Thoracic aorta (tissue), 2 donors: ENCODE measurements at regions not wholly inside any gene's neighbourhood (a gene's known extent, or its start where the extent isn't known, plus 50 kb on each side); places are given as distances from the start of the nearest gene placed in this dataset.

Source experiments
- ATAC-seq: fragments of 150-250 bp; one replicate; pipeline ENCODE4 v1.8.0; 2017; ENCODE audit warnings: low read depth; ENCODE audit not compliant: insufficient number of reproducible peaks, low FRiP score
- DNase-seq: peaks from one replicate; pipeline ENCODE4 v3.0.0-alpha.2; 2020; ENCODE audit warnings: low spot score
- H3K27ac ChIP-seq, 2 donors: fragments of 200-600 bp; sonication (generic); 1 replicate in 1 of 2; 2 replicates in 1 of 2; pipeline ENCODE4 v1.5.1; 2016; ENCODE audit warnings: mild to moderate bottlenecking in 2 of 2, moderate library complexity in 2 of 2
- H3K27me3 ChIP-seq: fragments of 200-600 bp; sonication (generic); replicated peaks from 2 replicates; pipeline ENCODE4 v1.6.0; 2016; ENCODE audit warnings: mild to moderate bottlenecking; ENCODE audit not compliant: insufficient read depth
- H3K36me3 ChIP-seq: fragments of 200-600 bp; sonication (generic); one replicate; pipeline ENCODE4 v1.5.1; 2016
- H3K4me1 ChIP-seq, 2 donors: fragments of 200-600 bp; sonication (generic); 1 replicate in 1 of 2; 2 replicates in 1 of 2; pipeline versions ENCODE4 v1.5.1 to v1.6.0; 2016; ENCODE audit warnings: low read depth in 2 of 2, mild to moderate bottlenecking in 1 of 2; ENCODE audit not compliant: control insufficient read depth in 1 of 2
- H3K4me3 ChIP-seq: fragments of 200-600 bp; sonication (generic); 2 replicates; pipeline ENCODE4 v1.5.1; 2016; ENCODE audit warnings: mild to moderate bottlenecking
- H3K9me3 ChIP-seq: fragments of 200-600 bp; sonication (generic); 2 replicates; pipeline ENCODE4 v1.5.1; 2016
- TF ChIP-seq, protein P1 (sequence below): fragments of 200-600 bp; sonication (generic); IDR thresholded peaks from one replicate; pipeline ENCODE4 v1.5.1; 2019; ENCODE audit warnings: antibody characterized with exemption

DNA sequence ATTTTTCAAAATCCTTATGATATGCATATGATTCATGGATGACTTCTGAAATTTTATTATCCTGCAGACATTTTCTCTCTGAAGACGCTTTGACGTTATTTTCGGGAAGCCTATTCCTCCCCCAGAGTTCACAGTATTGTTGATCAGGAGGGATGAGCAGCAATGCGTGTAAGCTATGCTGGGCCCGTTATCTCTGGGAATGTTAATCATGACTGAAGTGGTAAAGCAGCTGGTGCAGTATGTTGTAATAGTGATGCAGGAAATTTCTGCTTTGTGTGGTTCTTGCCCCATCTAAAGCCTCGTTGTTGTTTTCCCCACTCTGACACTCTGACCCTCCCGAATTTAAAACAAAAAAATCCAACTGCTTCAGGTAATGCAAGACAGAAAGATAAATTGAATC lies 1797.8 kb upstream of the WWC1 start:
- no peaks in the 10 kb centered on the region for H3K4me1 ChIP-seq
- ATAC-seq = no peak
- no peaks in the 10 kb centered on the region for H3K27me3 ChIP-seq
- DNase-seq = no peak
- no peaks in the 10 kb centered on the region for H3K9me3 ChIP-seq
- no peak overlapping the region for H3K27ac ChIP-seq
- H3K4me3 ChIP-seq = no peak overlapping the region
- TF ChIP-seq, protein P1, sequence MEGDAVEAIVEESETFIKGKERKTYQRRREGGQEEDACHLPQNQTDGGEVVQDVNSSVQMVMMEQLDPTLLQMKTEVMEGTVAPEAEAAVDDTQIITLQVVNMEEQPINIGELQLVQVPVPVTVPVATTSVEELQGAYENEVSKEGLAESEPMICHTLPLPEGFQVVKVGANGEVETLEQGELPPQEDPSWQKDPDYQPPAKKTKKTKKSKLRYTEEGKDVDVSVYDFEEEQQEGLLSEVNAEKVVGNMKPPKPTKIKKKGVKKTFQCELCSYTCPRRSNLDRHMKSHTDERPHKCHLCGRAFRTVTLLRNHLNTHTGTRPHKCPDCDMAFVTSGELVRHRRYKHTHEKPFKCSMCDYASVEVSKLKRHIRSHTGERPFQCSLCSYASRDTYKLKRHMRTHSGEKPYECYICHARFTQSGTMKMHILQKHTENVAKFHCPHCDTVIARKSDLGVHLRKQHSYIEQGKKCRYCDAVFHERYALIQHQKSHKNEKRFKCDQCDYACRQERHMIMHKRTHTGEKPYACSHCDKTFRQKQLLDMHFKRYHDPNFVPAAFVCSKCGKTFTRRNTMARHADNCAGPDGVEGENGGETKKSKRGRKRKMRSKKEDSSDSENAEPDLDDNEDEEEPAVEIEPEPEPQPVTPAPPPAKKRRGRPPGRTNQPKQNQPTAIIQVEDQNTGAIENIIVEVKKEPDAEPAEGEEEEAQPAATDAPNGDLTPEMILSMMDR = no peak
- no peaks in the 10 kb centered on the region for H3K36me3 ChIP-seq

DNA sequence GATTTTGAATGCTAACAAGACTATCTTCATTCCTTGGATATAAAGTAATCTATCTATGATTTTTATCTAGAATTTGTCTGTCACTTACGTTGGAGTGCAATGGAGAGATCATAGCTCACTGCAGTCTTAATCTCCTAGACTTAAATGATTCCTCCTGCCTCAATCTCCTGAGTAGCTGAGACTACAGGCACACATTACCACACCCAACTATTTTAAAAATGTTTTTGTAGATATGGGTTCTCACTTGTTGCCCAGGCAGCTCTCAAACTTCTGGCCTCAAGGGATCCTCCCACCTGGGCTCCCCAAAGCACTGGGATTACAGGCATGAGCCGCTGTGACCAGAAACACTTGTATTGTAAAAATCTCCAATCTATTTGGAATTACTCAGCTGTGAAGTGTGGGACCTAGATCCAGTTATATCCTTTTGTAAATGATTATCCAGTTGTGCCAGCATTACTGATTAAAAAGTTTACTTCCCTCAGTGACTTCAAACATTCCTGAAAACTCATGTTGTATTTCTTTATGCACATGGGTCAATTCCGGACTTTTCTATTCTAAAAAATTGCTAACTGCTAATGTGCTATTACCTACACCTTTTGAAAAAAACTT lies 1793.8 kb upstream of the WWC1 start:
- no peak overlapping the region for H3K4me3 ChIP-seq
- no peak overlapping the region for H3K27ac ChIP-seq
- no peak for ATAC-seq
- no peaks in the 10 kb centered on the region for H3K9me3 ChIP-seq
- H3K4me1 ChIP-seq = no peaks in the 10 kb centered on the region
- TF ChIP-seq, protein P1 = no peak
- no peaks in the 10 kb centered on the region for H3K27me3 ChIP-seq
- no peak for DNase-seq
- H3K36me3 ChIP-seq = no peaks in the 10 kb centered on the region

DNA sequence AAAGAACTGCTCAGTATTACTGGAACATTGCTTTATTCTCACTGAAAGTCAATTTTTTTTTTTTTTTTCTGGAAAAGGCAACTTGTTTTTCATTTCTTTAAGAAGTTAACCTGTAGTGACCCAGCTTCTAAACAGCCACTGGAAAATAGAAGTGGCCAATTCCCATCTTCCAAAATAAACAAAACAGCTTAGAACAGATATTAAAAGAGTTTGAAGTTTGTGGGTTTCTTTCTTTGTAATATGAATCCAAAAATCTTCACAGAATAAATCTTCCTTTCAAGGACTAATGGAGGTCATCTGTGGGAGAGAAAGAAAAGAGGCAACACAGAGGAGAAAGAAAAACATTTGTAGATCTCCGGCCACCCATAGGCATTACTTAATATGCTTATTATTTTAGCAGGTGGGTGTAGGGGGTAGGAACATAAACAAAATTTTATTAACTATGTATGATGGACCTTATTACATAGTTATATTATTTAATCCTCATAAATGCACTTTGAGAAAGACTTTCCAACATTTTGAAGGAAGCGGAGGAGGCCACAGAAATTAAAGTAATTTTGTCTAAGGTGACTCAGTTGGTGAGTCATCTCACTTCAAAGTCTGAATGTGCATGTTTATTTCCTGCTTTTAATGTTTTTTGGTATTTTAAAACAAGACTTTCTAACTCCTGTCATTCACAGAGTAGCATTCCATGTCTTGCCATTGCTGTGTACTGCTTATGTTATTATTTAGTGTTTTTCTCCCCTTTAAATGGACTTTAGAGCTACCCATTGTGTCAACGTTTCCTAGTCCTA lies 1791.8 kb upstream of the WWC1 start:
- Histone ChIP-seq H3K4me1 (no peaks in the 10 kb centered on the region), H3K4me3 (no peak overlapping the region), H3K9me3 (no peaks in the 10 kb centered on the region), H3K36me3 (no peaks in the 10 kb centered on the region), H3K27me3 (no peaks in the 10 kb centered on the region), H3K27ac (no peak overlapping the region)
- DNase-seq = no peak
- TF ChIP-seq, protein P1 = no peak
- ATAC-seq = no peak

DNA sequence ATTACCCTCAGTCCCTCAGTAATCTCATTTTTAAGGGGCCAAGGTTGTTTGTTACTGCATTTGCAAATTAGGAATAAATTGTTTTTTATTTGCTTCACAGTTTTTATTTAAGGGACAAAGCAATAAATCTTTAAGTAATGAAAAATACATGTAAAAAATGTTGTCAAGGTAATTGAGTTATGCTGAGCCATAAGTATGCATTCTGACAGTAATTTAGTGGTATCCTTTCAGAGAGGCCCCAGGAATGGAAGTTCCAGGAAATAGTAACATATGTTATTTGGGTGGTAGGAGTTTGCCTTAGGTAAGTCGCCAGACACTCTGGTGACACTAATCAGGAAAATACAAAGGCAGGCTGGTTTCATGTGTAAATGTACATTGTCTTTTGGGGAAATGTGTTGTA lies 1787.9 kb upstream of the WWC1 start:
- Histone ChIP-seq H3K36me3 (no peaks in the 10 kb centered on the region), H3K9me3 (no peaks in the 10 kb centered on the region), H3K27ac (no peak overlapping the region), H3K27me3 (no peaks in the 10 kb centered on the region), H3K4me1 (no peaks in the 10 kb centered on the region), H3K4me3 (no peak overlapping the region)
- TF ChIP-seq, protein P1 = no peak
- ATAC-seq (no peak), DNase-seq (no peak)

DNA sequence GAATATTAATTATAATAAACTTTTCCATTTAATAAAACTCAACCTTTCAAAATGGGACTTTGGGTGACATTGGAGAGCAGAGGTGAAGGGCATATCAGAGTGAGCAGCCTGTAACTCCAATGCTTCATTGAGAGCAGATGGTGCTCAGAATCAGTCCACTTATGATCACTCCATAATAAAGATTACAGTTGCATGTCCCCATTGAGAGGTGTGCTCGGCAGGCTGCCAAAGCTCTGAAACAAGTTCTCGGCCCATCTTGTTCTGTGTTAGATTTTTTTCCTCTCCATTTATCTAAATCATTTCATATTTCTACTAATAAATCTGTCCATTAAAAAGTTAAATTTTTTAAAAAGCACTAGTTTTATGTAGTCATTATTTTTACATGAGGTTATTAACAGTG lies 1786.4 kb upstream of the WWC1 start:
- Histone ChIP-seq H3K4me1 (no peaks in the 10 kb centered on the region), H3K27ac (no peak overlapping the region), H3K4me3 (no peak overlapping the region), H3K36me3 (no peaks in the 10 kb centered on the region), H3K9me3 (no peaks in the 10 kb centered on the region), H3K27me3 (no peaks in the 10 kb centered on the region)
- TF ChIP-seq, protein P1 = no peak
- ATAC-seq (no peak), DNase-seq (no peak)
